SU-DHL-6 (cell line): ENCODE measurements at regions not wholly inside any gene's neighbourhood (a gene's known extent, or its start where the extent isn't known, plus 50 kb on each side); places are given as distances from the start of the nearest gene placed in this dataset.

ENCODE experiments used
- CTCF ChIP-seq: fragments of 200-600 bp; sonication (generic); IDR thresholded peaks from one replicate; pipeline ENCODE4 v1.5.1; 2017; ENCODE audit warnings: antibody characterized with exemption, mild to moderate bottlenecking, low read length, moderate library complexity; ENCODE audit not compliant: insufficient read depth, poor library complexity, severe bottlenecking
- EZH2phosphoT487 ChIP-seq: fragments of 200-600 bp; sonication (generic), shearing (Covaris generic); conservative IDR thresholded peaks from 2 replicates; pipeline ENCODE4 v1.6.1; 2018; ENCODE audit warnings: mild to moderate bottlenecking, antibody characterized with exemption, low read length, moderate library complexity, mixed read lengths

- TF ChIP-seq CTCF (no peak), EZH2phosphoT487 (no peak)
These were observed 150.8 kb upstream of the IRX3 start for GRCh38 chr16:54437401-54437800.
